H1 (cell line): ENCODE measurements at regions not wholly inside any gene's neighbourhood (a gene's known extent, or its start where the extent isn't known, plus 50 kb on each side); places are given as distances from the start of the nearest gene placed in this dataset.

Experiments used
- CEBPB ChIP-seq: IDR thresholded peaks from 2 replicates; pipeline ENCODE4 v1.6.1; 2012; ENCODE audit warnings: low read depth, low read length
- CHD2 ChIP-seq: IDR thresholded peaks from 2 replicates; pipeline ENCODE4 v1.6.1; 2012; ENCODE audit warnings: low read length, improper control_type of control experiment
- TF ChIP-seq, protein P1 (sequence below): IDR thresholded peaks from 2 replicates; pipeline ENCODE4 v1.6.1; 2011; ENCODE audit warnings: low read length, improper control_type of control experiment

DNA sequence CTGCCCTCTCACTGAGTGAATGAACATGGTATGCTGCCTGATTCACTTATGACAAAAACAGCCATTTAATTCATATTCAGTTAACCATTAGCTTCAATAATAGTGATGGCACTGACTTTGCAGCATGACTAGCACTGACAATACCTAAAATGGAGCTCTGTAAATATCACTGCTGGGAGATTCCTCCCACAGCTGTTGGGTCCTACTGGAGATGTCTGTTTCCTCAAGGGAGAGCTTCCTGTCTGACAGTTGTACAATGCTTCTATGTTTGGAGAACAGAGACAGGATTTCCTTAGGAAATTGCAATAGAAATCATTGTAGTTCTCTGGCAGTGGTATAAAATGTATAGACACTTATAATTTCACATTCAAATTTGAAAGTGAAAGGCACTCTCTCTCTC is 695.9 kb upstream of the CDH8 start (continued):
- TF ChIP-seq, protein P1, sequence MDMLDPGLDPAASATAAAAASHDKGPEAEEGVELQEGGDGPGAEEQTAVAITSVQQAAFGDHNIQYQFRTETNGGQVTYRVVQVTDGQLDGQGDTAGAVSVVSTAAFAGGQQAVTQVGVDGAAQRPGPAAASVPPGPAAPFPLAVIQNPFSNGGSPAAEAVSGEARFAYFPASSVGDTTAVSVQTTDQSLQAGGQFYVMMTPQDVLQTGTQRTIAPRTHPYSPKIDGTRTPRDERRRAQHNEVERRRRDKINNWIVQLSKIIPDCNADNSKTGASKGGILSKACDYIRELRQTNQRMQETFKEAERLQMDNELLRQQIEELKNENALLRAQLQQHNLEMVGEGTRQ: no peak
- TF ChIP-seq CHD2: no peak
- TF ChIP-seq CEBPB: no peak
